ENCODE measurements at regions not wholly inside any gene's neighbourhood (a gene's known extent, or its start where the extent isn't known, plus 50 kb on each side); places are given as distances from the start of the nearest gene placed in this dataset.

GRCh38 chr2:22290302-22290701 lies 1094.7 kb upstream of the KLHL29 start:
- Histone ChIP-seq H3K4me1 (ENCODE audit: control insufficient read depth, extremely low read depth, insufficient read depth, low read length) (no peaks in the 10 kb centered on the region), H3K4me2 (ENCODE audit: extremely low read depth, insufficient read depth, low read length) (no peak overlapping the region), H4K20me1 (ENCODE audit: control insufficient read depth, extremely low read depth, insufficient read depth, low read length) (no peaks in the 10 kb centered on the region), H3K27ac (ENCODE audit: insufficient read depth, low read length) (no peak overlapping the region), H3K4me3 (replicated peaks in 1 of 4; ENCODE audit: control extremely low read depth in 1 of 4, insufficient read depth in 1 of 4, low read depth in 3 of 4, low read length in 4 of 4) (no peak overlapping the region), H3K9ac (ENCODE audit: insufficient read depth, low read length) (no peak overlapping the region), H2AFZ (ENCODE audit: low read length) (no peak overlapping the region), H3K9me3 (ENCODE audit: control insufficient read depth, insufficient read depth, low read depth, low read length) (no peaks in the 10 kb centered on the region), H3K27me3 (ENCODE audit: control insufficient read depth, insufficient read depth, low read length) (no peaks in the 10 kb centered on the region), H3K36me3 (ENCODE audit: control insufficient read depth, insufficient read depth, low read length) (no peaks in the 10 kb centered on the region), H3K79me2 (ENCODE audit: control insufficient read depth, insufficient read depth, low read length) (no peaks in the 10 kb centered on the region)
- no peak for TF ChIP-seq EZH2 (IDR thresholded peaks at IDR 0.05; ENCODE audit: low read length, missing control alignments)
- no peak for TF ChIP-seq CTCF (conservative IDR thresholded peaks at IDR 0.05 in 1 of 2, IDR thresholded peaks at IDR 0.05 in 1 of 2; ENCODE audit: low read depth in 1 of 2, low read length in 2 of 2)
- no peak for DNase-seq (ENCODE audit: low read depth in 2 of 2)

- Histone ChIP-seq H3K79me2 (ENCODE audit: control insufficient read depth, insufficient read depth, low read length) (no peaks in the 10 kb centered on the region), H3K9me3 (ENCODE audit: control insufficient read depth, insufficient read depth, low read depth, low read length) (no peaks in the 10 kb centered on the region), H4K20me1 (ENCODE audit: control insufficient read depth, extremely low read depth, insufficient read depth, low read length) (no peaks in the 10 kb centered on the region), H3K36me3 (ENCODE audit: control insufficient read depth, insufficient read depth, low read length) (no peaks in the 10 kb centered on the region), H2AFZ (ENCODE audit: low read length) (no peak overlapping the region), H3K4me3 (replicated peaks in 1 of 4; ENCODE audit: control extremely low read depth in 1 of 4, insufficient read depth in 1 of 4, low read depth in 3 of 4, low read length in 4 of 4) (no peak overlapping the region), H3K27me3 (ENCODE audit: control insufficient read depth, insufficient read depth, low read length) (no peaks in the 10 kb centered on the region), H3K27ac (ENCODE audit: insufficient read depth, low read length) (no peak overlapping the region), H3K4me1 (ENCODE audit: control insufficient read depth, extremely low read depth, insufficient read depth, low read length) (no peaks in the 10 kb centered on the region), H3K4me2 (ENCODE audit: extremely low read depth, insufficient read depth, low read length) (no peak overlapping the region), H3K9ac (ENCODE audit: insufficient read depth, low read length) (no peak overlapping the region)
- no peak for TF ChIP-seq CTCF (conservative IDR thresholded peaks at IDR 0.05 in 1 of 2, IDR thresholded peaks at IDR 0.05 in 1 of 2; ENCODE audit: low read depth in 1 of 2, low read length in 2 of 2)
- TF ChIP-seq EZH2 (IDR thresholded peaks at IDR 0.05; ENCODE audit: low read length, missing control alignments), result no peak
- DNase-seq (ENCODE audit: low read depth in 2 of 2), result no peak
These were observed 1094.0 kb upstream of the KLHL29 start for GRCh38 chr2:22290909-22291473.

GRCh38 chr2:22301228-22301627 lies 1083.8 kb upstream of the KLHL29 start:
- H3K79me2 ChIP-seq (ENCODE audit: control insufficient read depth, insufficient read depth, low read length), result no peaks in the 10 kb centered on the region
- H4K20me1 ChIP-seq (ENCODE audit: control insufficient read depth, extremely low read depth, insufficient read depth, low read length), result no peaks in the 10 kb centered on the region
- no peak overlapping the region for H3K9ac ChIP-seq (ENCODE audit: insufficient read depth, low read length)
- no peak overlapping the region for H3K4me2 ChIP-seq (ENCODE audit: extremely low read depth, insufficient read depth, low read length)
- no peak for TF ChIP-seq CTCF (conservative IDR thresholded peaks at IDR 0.05 in 1 of 2, IDR thresholded peaks at IDR 0.05 in 1 of 2; ENCODE audit: low read depth in 1 of 2, low read length in 2 of 2)
- TF ChIP-seq EZH2 (IDR thresholded peaks at IDR 0.05; ENCODE audit: low read length, missing control alignments), result no peak
- H3K36me3 ChIP-seq (ENCODE audit: control insufficient read depth, insufficient read depth, low read length), result no peaks in the 10 kb centered on the region
- H3K27me3 ChIP-seq (ENCODE audit: control insufficient read depth, insufficient read depth, low read length), result no peaks in the 10 kb centered on the region
- DNase-seq (ENCODE audit: low read depth in 2 of 2), result no peak
- no peak overlapping the region for H3K4me3 ChIP-seq (replicated peaks in 1 of 4; ENCODE audit: control extremely low read depth in 1 of 4, insufficient read depth in 1 of 4, low read depth in 3 of 4, low read length in 4 of 4)
- no peak overlapping the region for H3K27ac ChIP-seq (ENCODE audit: insufficient read depth, low read length)
- H3K9me3 ChIP-seq (ENCODE audit: control insufficient read depth, insufficient read depth, low read depth, low read length), result no peaks in the 10 kb centered on the region
- no peaks in the 10 kb centered on the region for H3K4me1 ChIP-seq (ENCODE audit: control insufficient read depth, extremely low read depth, insufficient read depth, low read length)
- H2AFZ ChIP-seq (ENCODE audit: low read length), result no peak overlapping the region
